ENCODE measurements at regions not wholly inside any gene's neighbourhood (a gene's known extent, or its start where the extent isn't known, plus 50 kb on each side); places are given as distances from the start of the nearest gene placed in this dataset.
"Not testable (repeated sequence)": the region's sequence is repeated elsewhere in the genome, so short reads cannot be mapped to it uniquely, and the experiment has no call there.

DNA sequence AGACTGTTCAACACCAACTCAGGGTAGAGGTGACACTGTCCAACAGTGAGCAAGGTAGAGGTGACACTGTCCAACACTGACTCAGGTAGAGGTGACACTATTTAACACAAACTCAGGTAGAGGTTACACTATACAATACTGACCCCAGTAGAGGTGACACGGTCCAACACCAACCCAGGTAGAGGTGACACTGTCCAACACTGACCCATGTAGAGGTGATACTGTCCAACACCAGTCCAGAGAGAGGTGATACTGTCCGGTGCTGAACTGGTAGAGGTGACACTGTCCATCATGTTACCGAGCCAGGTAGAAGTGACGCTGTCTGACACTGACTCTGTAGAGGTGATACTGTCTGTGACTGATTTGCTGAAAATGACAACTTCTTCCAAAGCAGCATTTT is 102.4 kb downstream of the GATA3 start:
- ATAC-seq (replicated peaks; ENCODE audit: extremely low read depth, poor library complexity, severe bottlenecking) (no peak), DNase-seq (ENCODE audit: low spot score in 2 of 2) (no peak)
- Mint-ChIP-seq H3K27me3 (peaks cover 62% of the 10 kb centered on the region), H3K9me3 (no peaks in the 10 kb centered on the region), H3K4me1 (no peaks in the 10 kb centered on the region), H3K4me3 (no peak overlapping the region), H3K36me3 (ENCODE audit: insufficient read depth) (no peaks in the 10 kb centered on the region), H3K27ac (ENCODE audit: low read depth) (no peak overlapping the region)

- no peak for DNase-seq (ENCODE audit: low spot score in 2 of 2)
- Mint-ChIP-seq H3K27me3 (peaks cover 64% of the 10 kb centered on the region), H3K27ac (ENCODE audit: low read depth) (no peak overlapping the region), H3K4me3 (no peak overlapping the region), H3K4me1 (no peaks in the 10 kb centered on the region), H3K36me3 (ENCODE audit: insufficient read depth) (no peaks in the 10 kb centered on the region), H3K9me3 (no peaks in the 10 kb centered on the region)
- no peak for ATAC-seq (replicated peaks; ENCODE audit: extremely low read depth, poor library complexity, severe bottlenecking)
Observed at GRCh38 chr10:8158193-8159071, 103.9 kb downstream of the GATA3 start.

DNA sequence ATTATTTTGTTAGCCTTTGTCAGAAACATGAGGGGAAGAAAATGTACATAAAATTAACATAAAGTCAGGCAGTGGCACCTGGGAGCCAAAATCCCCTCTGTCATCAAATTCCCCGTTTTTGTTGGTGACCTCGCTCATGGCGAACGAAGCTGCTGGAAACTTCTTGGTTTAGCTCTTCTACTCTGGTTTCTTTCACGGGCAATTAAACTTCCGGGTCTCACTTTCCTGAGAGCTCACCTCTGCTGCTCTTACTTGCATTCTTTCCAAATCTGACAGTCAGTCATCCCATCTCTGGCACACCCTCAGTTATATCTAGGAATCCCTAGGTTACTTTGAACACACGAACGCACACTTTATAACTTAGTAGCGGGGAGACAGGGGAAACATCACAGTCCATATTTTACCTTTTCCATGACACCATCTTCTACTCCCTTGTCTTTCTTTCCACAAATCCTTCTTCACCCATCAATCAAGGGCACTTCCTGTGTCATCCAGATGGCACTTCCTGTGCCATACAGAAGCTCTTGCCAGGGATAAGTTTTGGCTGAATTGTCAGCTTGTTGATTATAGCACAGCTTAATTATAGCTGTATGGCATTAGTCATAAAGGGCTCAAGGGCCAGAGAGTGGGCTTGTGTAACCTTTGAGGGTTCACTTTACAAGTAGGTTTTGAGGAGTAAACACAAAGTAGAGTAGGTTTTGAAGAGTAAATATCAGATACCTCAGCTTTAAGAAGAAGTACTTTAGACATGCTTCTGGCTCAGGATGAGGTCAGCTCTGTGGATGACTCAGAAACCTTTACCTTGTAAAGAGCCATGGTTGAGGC is 105.1 kb downstream of the GATA3 start:
- H3K4me1 Mint-ChIP-seq = no peaks in the 10 kb centered on the region
- no peaks in the 10 kb centered on the region for H3K9me3 Mint-ChIP-seq
- no peak overlapping the region for H3K27ac Mint-ChIP-seq (ENCODE audit: low read depth)
- H3K4me3 Mint-ChIP-seq = no peak overlapping the region
- H3K36me3 Mint-ChIP-seq (ENCODE audit: insufficient read depth) = no peaks in the 10 kb centered on the region
- ATAC-seq (replicated peaks; ENCODE audit: extremely low read depth, poor library complexity, severe bottlenecking) (no peak), DNase-seq (ENCODE audit: low spot score in 2 of 2) (no peak)
- H3K27me3 Mint-ChIP-seq = peaks cover 64% of the 10 kb centered on the region

- Mint-ChIP-seq H3K27ac (ENCODE audit: low read depth) (no peak overlapping the region), H3K9me3 (peaks cover 10% of the 10 kb centered on the region), H3K36me3 (ENCODE audit: insufficient read depth) (peaks cover 1% of the 10 kb centered on the region), H3K27me3 (peaks cover 24% of the 10 kb centered on the region), H3K4me1 (no peaks in the 10 kb centered on the region), H3K4me3 (no peak overlapping the region)
- no peak for ATAC-seq (replicated peaks; ENCODE audit: extremely low read depth, poor library complexity, severe bottlenecking)
- no peak for DNase-seq (ENCODE audit: low spot score in 2 of 2)
Observed at GRCh38 chr10:8163824-8164223, 109.3 kb downstream of the GATA3 start.

DNA sequence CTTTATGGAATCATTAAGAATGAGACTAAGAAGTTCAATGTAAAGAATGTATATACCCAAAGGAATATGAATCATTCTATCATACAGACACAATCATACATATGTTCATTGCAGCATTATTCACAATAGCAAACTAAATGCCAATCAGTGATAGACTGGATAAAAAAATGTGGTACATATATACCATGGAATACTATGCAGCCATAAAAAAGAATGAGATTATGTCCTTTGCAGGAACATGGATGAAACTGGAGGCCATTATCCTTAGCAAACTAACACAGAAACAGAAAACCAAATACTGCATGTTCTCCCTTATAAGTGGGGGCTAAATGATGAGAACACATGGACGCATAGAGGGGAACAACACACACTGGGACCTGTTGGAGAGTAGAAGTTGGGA is 110.2 kb downstream of the GATA3 start:
- DNase-seq (ENCODE audit: low spot score in 2 of 2); ATAC-seq (replicated peaks; ENCODE audit: extremely low read depth, poor library complexity, severe bottlenecking); H3K4me3 Mint-ChIP-seq; H3K36me3 Mint-ChIP-seq (ENCODE audit: insufficient read depth); H3K27ac Mint-ChIP-seq (ENCODE audit: low read depth); H3K4me1 Mint-ChIP-seq: not testable (repeated sequence)
- H3K9me3 Mint-ChIP-seq = peaks cover 17% of the 10 kb centered on the region
- H3K27me3 Mint-ChIP-seq = peaks cover 16% of the 10 kb centered on the region

GRCh38 chr10:8168836-8169235 is 114.3 kb downstream of the GATA3 start:
- H3K4me3 Mint-ChIP-seq = no peak overlapping the region
- no peak overlapping the region for H3K27ac Mint-ChIP-seq (ENCODE audit: low read depth)
- H3K9me3 Mint-ChIP-seq = peaks cover 21% of the 10 kb centered on the region
- ATAC-seq (replicated peaks; ENCODE audit: extremely low read depth, poor library complexity, severe bottlenecking) = no peak
- H3K36me3 Mint-ChIP-seq (ENCODE audit: insufficient read depth) = peaks cover 1% of the 10 kb centered on the region
- DNase-seq (ENCODE audit: low spot score in 2 of 2) = no peak
- no peaks in the 10 kb centered on the region for H3K27me3 Mint-ChIP-seq
- H3K4me1 Mint-ChIP-seq = no peaks in the 10 kb centered on the region

DNA sequence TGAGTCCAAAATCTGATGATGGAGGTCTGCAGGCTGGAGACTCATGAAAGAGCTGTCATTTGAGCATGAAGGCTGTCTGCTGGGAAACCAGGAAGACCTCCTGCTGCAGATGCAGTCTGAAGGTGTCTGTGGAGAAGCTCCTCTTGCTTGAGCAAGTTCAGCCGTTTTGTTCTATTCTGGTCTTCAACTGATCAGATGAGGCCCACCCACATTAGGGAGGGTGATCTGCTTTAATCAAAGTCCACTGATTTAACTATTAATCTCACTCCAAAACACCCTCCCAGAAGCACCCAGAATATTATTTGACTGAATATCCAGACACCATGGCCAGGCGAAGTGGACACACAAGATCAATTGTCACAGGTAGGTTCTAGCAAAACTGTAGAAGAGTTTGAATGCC is 116.5 kb downstream of the GATA3 start:
- no peak for ATAC-seq (replicated peaks; ENCODE audit: extremely low read depth, poor library complexity, severe bottlenecking)
- H3K9me3 Mint-ChIP-seq = peaks cover 18% of the 10 kb centered on the region
- no peak overlapping the region for H3K4me3 Mint-ChIP-seq
- H3K36me3 Mint-ChIP-seq (ENCODE audit: insufficient read depth) = peaks cover 1% of the 10 kb centered on the region
- H3K4me1 Mint-ChIP-seq = no peaks in the 10 kb centered on the region
- no peak for DNase-seq (ENCODE audit: low spot score in 2 of 2)
- no peak overlapping the region for H3K27ac Mint-ChIP-seq (ENCODE audit: low read depth)
- no peaks in the 10 kb centered on the region for H3K27me3 Mint-ChIP-seq

DNA sequence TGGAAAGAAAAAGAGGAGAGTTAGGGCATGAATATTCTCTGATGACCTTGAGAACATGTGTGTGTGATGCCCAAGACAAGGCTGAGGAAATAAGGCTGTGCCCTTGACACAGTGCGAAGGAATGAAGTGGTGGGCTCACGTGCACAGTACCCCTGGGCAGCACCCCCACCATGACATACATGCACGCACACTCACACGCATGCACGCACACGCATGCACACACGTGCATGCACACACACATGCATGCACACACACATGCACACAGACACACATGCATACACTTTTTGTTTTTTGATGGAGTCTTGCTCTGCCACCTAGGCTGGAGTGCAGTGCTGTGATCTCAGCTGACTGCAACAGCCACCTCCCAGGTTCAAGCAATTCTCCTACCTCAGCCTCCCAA is 118.1 kb downstream of the GATA3 start:
- Mint-ChIP-seq H3K9me3 (peaks cover 16% of the 10 kb centered on the region), H3K27ac (ENCODE audit: low read depth) (no peak overlapping the region), H3K4me1 (no peaks in the 10 kb centered on the region), H3K27me3 (no peaks in the 10 kb centered on the region), H3K36me3 (ENCODE audit: insufficient read depth) (no peaks in the 10 kb centered on the region), H3K4me3 (no peak overlapping the region)
- ATAC-seq (replicated peaks; ENCODE audit: extremely low read depth, poor library complexity, severe bottlenecking) (no peak), DNase-seq (ENCODE audit: low spot score in 2 of 2) (no peak)

DNA sequence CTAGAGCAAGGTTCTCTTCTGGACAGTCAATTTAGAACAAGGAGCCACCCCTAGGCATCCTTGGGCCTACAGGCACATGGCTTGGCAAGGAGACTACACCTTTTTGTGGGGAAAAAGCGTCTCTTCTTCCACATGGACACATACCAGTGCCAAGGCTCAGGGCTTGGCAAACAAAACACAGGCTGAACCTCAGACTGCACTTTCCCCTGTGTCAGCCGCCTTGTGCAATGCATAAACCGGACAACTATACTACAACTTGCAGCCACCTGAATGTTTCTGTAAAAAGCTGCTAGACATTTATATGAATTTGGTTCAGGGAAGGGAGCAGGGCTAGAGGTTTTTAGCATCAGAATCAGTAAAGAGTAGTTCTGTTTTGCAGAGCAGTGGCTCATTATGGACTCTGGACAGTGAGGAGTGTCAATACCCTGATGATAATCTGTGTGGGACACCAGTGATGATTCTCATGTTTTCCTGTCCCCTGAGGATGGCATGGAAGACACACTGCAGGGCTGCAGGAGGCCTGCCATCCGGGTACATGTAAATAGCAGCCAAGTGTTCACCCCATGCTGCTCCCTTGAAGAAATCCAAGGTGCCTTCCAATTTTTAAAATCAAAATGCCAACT is 118.9 kb downstream of the GATA3 start:
- DNase-seq (ENCODE audit: low spot score in 2 of 2) (no peak), ATAC-seq (replicated peaks; ENCODE audit: extremely low read depth, poor library complexity, severe bottlenecking) (no peak)
- Mint-ChIP-seq H3K4me1 (no peaks in the 10 kb centered on the region), H3K36me3 (ENCODE audit: insufficient read depth) (no peaks in the 10 kb centered on the region), H3K27me3 (no peaks in the 10 kb centered on the region), H3K9me3 (peaks cover 16% of the 10 kb centered on the region), H3K4me3 (no peak overlapping the region), H3K27ac (ENCODE audit: low read depth) (no peak overlapping the region)

DNA sequence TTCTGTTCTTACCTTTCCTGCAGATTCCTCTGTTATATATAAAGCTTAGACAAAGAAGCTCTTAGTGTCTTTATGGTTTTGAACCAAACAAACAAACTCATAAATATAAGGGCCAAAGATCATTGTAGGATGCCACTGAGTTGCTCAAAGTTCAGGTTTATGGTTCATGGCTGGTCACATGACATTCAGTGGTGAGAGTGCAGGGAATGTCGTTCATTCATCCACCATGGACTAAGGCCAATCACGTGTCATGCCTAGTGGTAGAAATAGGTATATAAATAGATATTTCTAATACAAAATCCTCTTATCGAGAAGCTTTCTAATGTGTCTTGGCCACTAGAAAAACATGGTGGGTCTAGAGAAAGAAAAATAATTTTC is 119.4 kb downstream of the GATA3 start:
- no peaks in the 10 kb centered on the region for H3K4me1 Mint-ChIP-seq
- no peak overlapping the region for H3K27ac Mint-ChIP-seq (ENCODE audit: low read depth)
- no peak overlapping the region for H3K4me3 Mint-ChIP-seq
- H3K9me3 Mint-ChIP-seq = peaks cover 11% of the 10 kb centered on the region
- no peaks in the 10 kb centered on the region for H3K27me3 Mint-ChIP-seq
- ATAC-seq (replicated peaks; ENCODE audit: extremely low read depth, poor library complexity, severe bottlenecking) = no peak
- DNase-seq (ENCODE audit: low spot score in 2 of 2) = no peak
- H3K36me3 Mint-ChIP-seq (ENCODE audit: insufficient read depth) = no peaks in the 10 kb centered on the region

- H3K36me3 Mint-ChIP-seq (ENCODE audit: insufficient read depth) = no peaks in the 10 kb centered on the region
- no peak overlapping the region for H3K4me3 Mint-ChIP-seq
- ATAC-seq (replicated peaks; ENCODE audit: extremely low read depth, poor library complexity, severe bottlenecking) (no peak), DNase-seq (ENCODE audit: low spot score in 2 of 2) (no peak)
- no peak overlapping the region for H3K27ac Mint-ChIP-seq (ENCODE audit: low read depth)
- no peaks in the 10 kb centered on the region for H3K27me3 Mint-ChIP-seq
- H3K9me3 Mint-ChIP-seq = peaks cover 4% of the 10 kb centered on the region
- H3K4me1 Mint-ChIP-seq = no peaks in the 10 kb centered on the region
Observed at GRCh38 chr10:8174762-8175161, 120.3 kb downstream of the GATA3 start.

DNA sequence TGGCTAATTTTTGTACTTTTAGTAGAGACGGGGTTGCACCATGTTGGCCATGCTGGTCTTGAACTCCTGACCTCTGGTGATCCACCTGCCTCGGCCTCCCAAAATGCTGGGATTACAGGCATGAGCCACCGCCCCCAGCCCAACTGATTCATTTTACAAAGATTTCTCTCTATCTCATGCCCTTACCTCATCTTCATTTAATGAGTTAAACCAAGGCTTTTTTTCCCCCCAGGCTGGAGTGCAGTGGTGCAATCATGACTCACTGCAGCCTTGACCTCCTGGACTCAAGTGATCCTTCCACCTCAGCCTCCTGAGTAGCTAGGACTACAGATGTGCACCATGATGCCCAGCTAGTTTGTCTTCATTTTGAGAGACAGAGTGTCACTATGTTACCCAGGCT is 123.0 kb downstream of the GATA3 start:
- peaks cover 13% of the 10 kb centered on the region for H3K4me1 Mint-ChIP-seq
- H3K9me3 Mint-ChIP-seq; ATAC-seq (replicated peaks; ENCODE audit: extremely low read depth, poor library complexity, severe bottlenecking); H3K36me3 Mint-ChIP-seq (ENCODE audit: insufficient read depth); H3K4me3 Mint-ChIP-seq; DNase-seq (ENCODE audit: low spot score in 2 of 2); H3K27ac Mint-ChIP-seq (ENCODE audit: low read depth); H3K27me3 Mint-ChIP-seq: not testable (repeated sequence)
